ENCODE measurements at regions not wholly inside any gene's neighbourhood (a gene's known extent, or its start where the extent isn't known, plus 50 kb on each side); places are given as distances from the start of the nearest gene placed in this dataset.

DNA sequence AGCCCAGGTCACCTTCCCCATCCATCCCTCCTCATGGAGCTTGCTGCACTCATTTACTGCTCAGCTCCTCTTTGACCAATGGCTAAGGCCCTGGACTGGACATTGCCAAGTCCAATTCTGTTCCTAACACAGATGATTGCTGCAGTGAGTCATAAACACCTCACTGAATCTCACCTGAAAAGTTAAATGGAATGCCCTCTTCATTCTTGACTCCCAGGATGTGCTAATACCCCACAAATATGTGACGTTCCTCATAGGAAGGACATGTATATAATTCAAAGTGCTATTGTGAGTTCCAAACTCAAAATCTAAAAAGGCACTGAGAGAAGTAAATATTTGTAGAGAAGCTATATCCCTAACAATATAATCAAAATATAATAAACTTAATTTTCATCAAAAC, 73.5 kb upstream of the DLX6 start:
- Histone ChIP-seq H2AFZ (ENCODE audit: low read depth, low read length, poor library complexity, severe bottlenecking) (no peak overlapping the region), H3K36me3 (ENCODE audit: control insufficient read depth in 1 of 2, insufficient read depth in 2 of 2, low read length in 2 of 2) (no peaks in the 10 kb centered on the region), H3K9me3 (ENCODE audit: control insufficient read depth in 1 of 2, insufficient read depth in 1 of 2, low read depth in 1 of 2, low read length in 2 of 2) (no peaks in the 10 kb centered on the region), H3K27me3 (ENCODE audit: insufficient read depth, low read length) (peaks cover 14% of the 10 kb centered on the region; the same call in 1 of the 2 replicates), H3K4me3 (replicated peaks in 1 of 2; ENCODE audit: low read depth in 1 of 2, low read length in 2 of 2) (no peak overlapping the region), H3K79me2 (ENCODE audit: insufficient read depth, low read length) (no peaks in the 10 kb centered on the region), H3K4me2 (ENCODE audit: low read length) (no peak overlapping the region), H3K4me1 (ENCODE audit: control insufficient read depth in 1 of 2, insufficient read depth in 2 of 2, low read length in 2 of 2) (no peaks in the 10 kb centered on the region), H3K9ac (ENCODE audit: low read length) (no peak overlapping the region), H4K20me1 (ENCODE audit: insufficient read depth) (no peaks in the 10 kb centered on the region), H3K9me2 (ENCODE audit: insufficient read depth) (no peaks in the 10 kb centered on the region), H3K27ac (ENCODE audit: low read depth, low read length) (no peak overlapping the region)
- TF ChIP-seq ELF1 (IDR thresholded peaks at IDR 0.05; ENCODE audit: borderline replicate concordance, low read depth) (no peak), EGR1 (IDR thresholded peaks at IDR 0.05; ENCODE audit: low read depth) (no peak), MAX (IDR thresholded peaks at IDR 0.05) (no peak), SRF (IDR thresholded peaks at IDR 0.05; ENCODE audit: low read depth) (no peak), CBX3 (IDR thresholded peaks at IDR 0.05; ENCODE audit: low read depth) (no peak), REST (IDR thresholded peaks at IDR 0.05; ENCODE audit: low read depth) (no peak), ZFX (IDR thresholded peaks at IDR 0.05) (no peak), ZNF274 (IDR thresholded peaks at IDR 0.05; ENCODE audit: low read depth, low read length) (no peak), ATF3 (IDR thresholded peaks at IDR 0.05) (no peak), EZH2 (IDR thresholded peaks at IDR 0.05) (no peak), JUND (IDR thresholded peaks at IDR 0.05) (no peak), SP1 (IDR thresholded peaks at IDR 0.05; ENCODE audit: low read depth) (no peak), RAD21 (IDR thresholded peaks at IDR 0.05; ENCODE audit: low read depth) (no peak), POLR2AphosphoS5 (IDR thresholded peaks at IDR 0.05; ENCODE audit: low read depth, low read length) (no peak), SIN3A (IDR thresholded peaks at IDR 0.05; ENCODE audit: low read depth) (no peak), EZH2phosphoT487 (IDR thresholded peaks at IDR 0.05; ENCODE audit: borderline replicate concordance) (no peak), FOSL1 (IDR thresholded peaks at IDR 0.05; ENCODE audit: low read depth) (no peak), TCF7L2 (IDR thresholded peaks at IDR 0.05; ENCODE audit: borderline replicate concordance, extremely low read depth, insufficient read depth, insufficient read length) (no peak)
- TF ChIP-seq, protein P1, sequence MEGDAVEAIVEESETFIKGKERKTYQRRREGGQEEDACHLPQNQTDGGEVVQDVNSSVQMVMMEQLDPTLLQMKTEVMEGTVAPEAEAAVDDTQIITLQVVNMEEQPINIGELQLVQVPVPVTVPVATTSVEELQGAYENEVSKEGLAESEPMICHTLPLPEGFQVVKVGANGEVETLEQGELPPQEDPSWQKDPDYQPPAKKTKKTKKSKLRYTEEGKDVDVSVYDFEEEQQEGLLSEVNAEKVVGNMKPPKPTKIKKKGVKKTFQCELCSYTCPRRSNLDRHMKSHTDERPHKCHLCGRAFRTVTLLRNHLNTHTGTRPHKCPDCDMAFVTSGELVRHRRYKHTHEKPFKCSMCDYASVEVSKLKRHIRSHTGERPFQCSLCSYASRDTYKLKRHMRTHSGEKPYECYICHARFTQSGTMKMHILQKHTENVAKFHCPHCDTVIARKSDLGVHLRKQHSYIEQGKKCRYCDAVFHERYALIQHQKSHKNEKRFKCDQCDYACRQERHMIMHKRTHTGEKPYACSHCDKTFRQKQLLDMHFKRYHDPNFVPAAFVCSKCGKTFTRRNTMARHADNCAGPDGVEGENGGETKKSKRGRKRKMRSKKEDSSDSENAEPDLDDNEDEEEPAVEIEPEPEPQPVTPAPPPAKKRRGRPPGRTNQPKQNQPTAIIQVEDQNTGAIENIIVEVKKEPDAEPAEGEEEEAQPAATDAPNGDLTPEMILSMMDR (IDR thresholded peaks at IDR 0.05 in 2 of 3, conservative IDR thresholded peaks at IDR 0.05 in 1 of 3; ENCODE audit: borderline replicate concordance in 1 of 3, insufficient read depth in 1 of 3, low read depth in 2 of 3, low read length in 2 of 3), result no peak
- ChIA-PET POLR2A (no interaction called here), CTCF (no interaction called here), RAD21 (ENCODE audit: low non-redundant PET in 1 of 2, low total read pairs in 2 of 2, uncharacterized antibody in 2 of 2, unreplicated experiment in 2 of 2) (no interaction called here)
- BruUV-seq (replicated peaks), result no TSS peak
- ATAC-seq (no peak), DNase-seq (ENCODE audit: low read depth, low spot score) (no peak)
- intact Hi-C loops (cut with micrococcal nuclease), result no loop called here
